Loucy (cell line): ENCODE measurements at regions not wholly inside any gene's neighbourhood (a gene's known extent, or its start where the extent isn't known, plus 50 kb on each side); places are given as distances from the start of the nearest gene placed in this dataset.

Experiments
- H2AFZ ChIP-seq: fragments of 200-600 bp; sonication (generic); 2 replicates; pipeline ENCODE4 v1.6.0; 2016; ENCODE audit warnings: antibody characterized with exemption, mild to moderate bottlenecking, low read length, moderate library complexity
- H3F3A ChIP-seq: fragments of 200-600 bp; 2 replicates; pipeline ENCODE4 v1.6.0; 2016; ENCODE audit warnings: antibody characterized with exemption, low read depth, mild to moderate bottlenecking
- H3K27me3 ChIP-seq: fragments of 200-600 bp; sonication (generic); 2 replicates; pipeline ENCODE4 v1.6.1; 2014; ENCODE audit warnings: low read length, mild to moderate bottlenecking; ENCODE audit not compliant: insufficient read depth, poor library complexity, severe bottlenecking
- H3K36me3 ChIP-seq: fragments of 200-600 bp; sonication (generic); 2 replicates; pipeline ENCODE4 v1.6.1; 2016; ENCODE audit warnings: low read length; ENCODE audit not compliant: insufficient read depth
- H3K4me1 ChIP-seq: fragments of 200-600 bp; sonication (generic); 2 replicates; pipeline ENCODE4 v1.5.1; 2014; ENCODE audit warnings: low read length, mild to moderate bottlenecking; ENCODE audit not compliant: insufficient read depth, poor library complexity, severe bottlenecking
- H3K4me2 ChIP-seq: fragments of 200-600 bp; sonication (generic); 2 replicates; pipeline ENCODE4 v1.6.0; 2014; ENCODE audit warnings: antibody characterized with exemption, low read length, low read depth, mild to moderate bottlenecking; ENCODE audit not compliant: poor library complexity, severe bottlenecking
- H3K4me3 ChIP-seq: fragments of 200-600 bp; sonication (generic); 2 replicates; pipeline ENCODE4 v1.5.1; 2014; ENCODE audit warnings: low read length, mild to moderate bottlenecking, mixed read lengths; ENCODE audit not compliant: poor library complexity, severe bottlenecking
- H3K79me2 ChIP-seq: fragments of 200-600 bp; sonication (generic); 2 replicates; pipeline ENCODE4 v1.6.1; 2014; ENCODE audit warnings: low read length; ENCODE audit not compliant: insufficient read depth
- H3K9ac ChIP-seq: fragments of 200-600 bp; sonication (generic); 2 replicates; pipeline ENCODE4 v1.6.0; 2014; ENCODE audit warnings: mild to moderate bottlenecking, low read depth, low read length, moderate library complexity; ENCODE audit not compliant: poor library complexity, severe bottlenecking
- H3K9me2 ChIP-seq: fragments of 200-600 bp; sonication (generic); replicated peaks from 2 replicates; pipeline ENCODE4 v1.6.1; 2016; ENCODE audit warnings: low read depth, low read length, mixed read lengths
- H3K9me3 ChIP-seq: fragments of 200-600 bp; sonication (generic); 2 replicates; pipeline ENCODE4 v1.6.1; 2014; ENCODE audit warnings: mild to moderate bottlenecking, antibody characterized with exemption, low read length, low read depth; ENCODE audit not compliant: insufficient read depth
- H4K20me1 ChIP-seq: fragments of 200-600 bp; sonication (generic); 2 replicates; pipeline ENCODE4 v1.6.0; 2014; ENCODE audit warnings: antibody characterized with exemption, low read length, mild to moderate bottlenecking; ENCODE audit not compliant: insufficient read depth, poor library complexity, severe bottlenecking
- EZH2phosphoT487 ChIP-seq: fragments of 200-600 bp; IDR thresholded peaks from 2 replicates; pipeline ENCODE4 v1.6.1; 2018; ENCODE audit warnings: antibody characterized with exemption, mild to moderate bottlenecking, moderate library complexity, borderline replicate concordance
- TF ChIP-seq, protein P1 (sequence below): fragments of 200-600 bp; sonication (generic); conservative IDR thresholded peaks from 2 replicates; pipeline ENCODE4 v1.5.1; 2014; ENCODE audit warnings: mild to moderate bottlenecking, antibody characterized with exemption, low read length

DNA sequence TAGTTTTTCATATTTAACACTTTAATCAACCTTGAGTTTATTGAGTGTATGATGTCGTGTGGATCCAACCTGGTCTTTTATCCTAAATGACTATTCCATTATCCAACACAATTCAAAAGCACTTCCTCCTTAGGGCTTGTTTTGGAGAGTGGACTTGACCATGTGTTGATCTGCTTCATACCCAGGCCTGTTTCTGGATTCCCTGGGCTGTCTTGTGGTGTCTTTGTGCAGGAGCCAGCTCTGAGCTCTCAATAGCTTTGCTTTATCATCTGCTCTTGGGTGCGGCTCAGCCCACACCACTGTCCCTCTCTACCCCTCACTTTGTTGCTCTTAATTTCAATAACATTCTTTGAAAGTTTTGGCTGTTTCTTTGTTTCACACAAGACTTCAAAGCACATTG is 70.9 kb upstream of the CHST15 start:
- Histone ChIP-seq H2AFZ (no peak overlapping the region), H3K4me3 (no peak overlapping the region), H3K9me2 (no peaks in the 10 kb centered on the region), H3K9ac (no peak overlapping the region), H3K4me1 (no peaks in the 10 kb centered on the region), H3K9me3 (no peaks in the 10 kb centered on the region), H3F3A (no peaks in the 10 kb centered on the region), H4K20me1 (no peaks in the 10 kb centered on the region), H3K27me3 (no peaks in the 10 kb centered on the region), H3K36me3 (no peaks in the 10 kb centered on the region), H3K4me2 (no peak overlapping the region), H3K79me2 (no peaks in the 10 kb centered on the region)
- TF ChIP-seq EZH2phosphoT487 = no peak
- TF ChIP-seq, protein P1, sequence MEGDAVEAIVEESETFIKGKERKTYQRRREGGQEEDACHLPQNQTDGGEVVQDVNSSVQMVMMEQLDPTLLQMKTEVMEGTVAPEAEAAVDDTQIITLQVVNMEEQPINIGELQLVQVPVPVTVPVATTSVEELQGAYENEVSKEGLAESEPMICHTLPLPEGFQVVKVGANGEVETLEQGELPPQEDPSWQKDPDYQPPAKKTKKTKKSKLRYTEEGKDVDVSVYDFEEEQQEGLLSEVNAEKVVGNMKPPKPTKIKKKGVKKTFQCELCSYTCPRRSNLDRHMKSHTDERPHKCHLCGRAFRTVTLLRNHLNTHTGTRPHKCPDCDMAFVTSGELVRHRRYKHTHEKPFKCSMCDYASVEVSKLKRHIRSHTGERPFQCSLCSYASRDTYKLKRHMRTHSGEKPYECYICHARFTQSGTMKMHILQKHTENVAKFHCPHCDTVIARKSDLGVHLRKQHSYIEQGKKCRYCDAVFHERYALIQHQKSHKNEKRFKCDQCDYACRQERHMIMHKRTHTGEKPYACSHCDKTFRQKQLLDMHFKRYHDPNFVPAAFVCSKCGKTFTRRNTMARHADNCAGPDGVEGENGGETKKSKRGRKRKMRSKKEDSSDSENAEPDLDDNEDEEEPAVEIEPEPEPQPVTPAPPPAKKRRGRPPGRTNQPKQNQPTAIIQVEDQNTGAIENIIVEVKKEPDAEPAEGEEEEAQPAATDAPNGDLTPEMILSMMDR = no peak

DNA sequence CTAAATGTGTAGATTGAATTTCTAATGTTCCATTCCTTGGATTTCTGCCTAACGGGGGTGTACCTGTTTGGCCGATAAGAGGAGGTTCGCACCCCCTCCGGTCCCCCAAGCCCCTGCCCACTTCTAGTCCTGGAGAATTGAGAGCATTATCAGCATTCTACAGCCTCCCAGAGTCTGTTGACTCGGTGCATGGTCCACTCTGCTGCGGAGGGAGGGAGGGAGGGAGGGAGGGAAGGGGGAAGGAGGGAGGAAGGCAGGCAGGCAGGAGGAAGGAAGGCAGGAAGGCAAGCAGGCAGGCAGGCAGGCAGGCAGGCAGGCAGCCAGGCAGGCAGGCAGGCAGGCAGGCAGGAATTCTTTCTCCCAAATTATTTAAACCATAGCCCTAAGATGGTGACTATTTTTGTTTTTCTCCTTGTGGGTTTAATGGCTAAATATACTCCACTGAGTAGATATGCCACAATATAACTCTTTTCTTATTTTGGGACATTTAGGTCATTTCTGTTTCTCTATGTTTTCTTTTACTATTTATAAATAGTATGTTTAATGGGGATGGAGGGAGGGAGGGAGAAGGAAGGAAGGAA is 69.5 kb upstream of the CHST15 start:
- Histone ChIP-seq H3K79me2 (no peaks in the 10 kb centered on the region), H2AFZ (no peak overlapping the region), H3K9ac (no peak overlapping the region), H3K4me1 (no peaks in the 10 kb centered on the region), H4K20me1 (no peaks in the 10 kb centered on the region), H3F3A (no peaks in the 10 kb centered on the region), H3K36me3 (no peaks in the 10 kb centered on the region), H3K9me2 (no peaks in the 10 kb centered on the region), H3K27me3 (no peaks in the 10 kb centered on the region), H3K4me2 (no peak overlapping the region), H3K9me3 (no peaks in the 10 kb centered on the region), H3K4me3 (no peak overlapping the region)
- TF ChIP-seq, protein P1 = no peak
- no peak for TF ChIP-seq EZH2phosphoT487

DNA sequence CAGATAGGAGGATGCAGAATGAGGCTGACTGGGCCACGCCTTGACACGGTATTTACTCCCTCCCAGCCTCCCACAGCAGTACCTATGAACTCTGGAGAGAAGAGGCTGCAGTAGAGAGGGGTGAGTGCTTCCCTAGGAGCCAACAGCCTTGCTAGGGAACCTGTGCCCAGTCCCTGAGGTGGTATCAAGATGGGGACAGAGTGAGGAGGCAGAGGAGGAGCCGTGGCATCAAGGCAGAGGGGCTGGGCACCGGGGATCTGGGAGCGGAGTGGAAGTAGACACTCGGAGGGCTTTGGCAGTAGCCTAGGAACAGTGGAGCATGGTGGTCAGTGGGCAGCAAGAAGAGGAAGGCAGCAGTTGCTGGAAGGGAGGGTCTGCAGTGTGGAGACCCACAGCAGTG is 68.7 kb upstream of the CHST15 start:
- Histone ChIP-seq H3K4me1 (no peaks in the 10 kb centered on the region), H3K9me3 (no peaks in the 10 kb centered on the region), H3K27me3 (no peaks in the 10 kb centered on the region), H3F3A (no peaks in the 10 kb centered on the region), H3K9ac (no peak overlapping the region), H3K9me2 (no peaks in the 10 kb centered on the region), H2AFZ (no peak overlapping the region), H3K4me2 (no peak overlapping the region), H3K4me3 (no peak overlapping the region), H3K36me3 (no peaks in the 10 kb centered on the region), H4K20me1 (no peaks in the 10 kb centered on the region), H3K79me2 (no peaks in the 10 kb centered on the region)
- TF ChIP-seq, protein P1 = no peak
- no peak for TF ChIP-seq EZH2phosphoT487
